ENCODE measurements at regions not wholly inside any gene's neighbourhood (a gene's known extent, or its start where the extent isn't known, plus 50 kb on each side); places are given as distances from the start of the nearest gene placed in this dataset.

- TF ChIP-seq REST (IDR thresholded peaks at IDR 0.05; ENCODE audit: low read depth) (no peak), YY1 (IDR thresholded peaks at IDR 0.05; ENCODE audit: low read depth) (no peak), MAX (IDR thresholded peaks at IDR 0.05) (no peak), EP300 (IDR thresholded peaks at IDR 0.05; ENCODE audit: borderline replicate concordance) (no peak), RAD21 (IDR thresholded peaks at IDR 0.05; ENCODE audit: low read depth) (no peak), CEBPB (IDR thresholded peaks at IDR 0.05) (no peak), CREB1 (IDR thresholded peaks at IDR 0.05; ENCODE audit: low read depth) (no peak), TAF1 (IDR thresholded peaks at IDR 0.05; ENCODE audit: low read depth) (no peak)
Observed at GRCh38 chr2:136052369-136053362, 65.3 kb downstream of the CXCR4 start.

All from Ishikawa (cell line).